Gastrocnemius medialis (tissue), 4 donors: ENCODE measurements at regions not wholly inside any gene's neighbourhood (a gene's known extent, or its start where the extent isn't known, plus 50 kb on each side); places are given as distances from the start of the nearest gene placed in this dataset.
A peak's percentile ranks its signal among the peaks of the same experiment; 100 is the strongest.

Experiments
- CTCF ChIP-seq, 5 experiments: fragments of 450-650 bp in 3 of 5; fragments of 200-600 bp in 2 of 5; sonication (generic) in 2 of 5; IDR thresholded peaks in 4 of 5; conservative IDR thresholded peaks in 1 of 5; 1 replicate in 4 of 5; 2 replicates in 1 of 5; pipeline ENCODE4 v1.5.1; 2016 to 2019; ENCODE audit warnings: antibody characterized with exemption in 5 of 5, mild to moderate bottlenecking in 3 of 5, moderate library complexity in 3 of 5
- POLR2A ChIP-seq, 2 donors: fragments of 450-650 bp; IDR thresholded peaks; one replicate each; pipeline ENCODE4 v1.6.1; 2017; ENCODE audit warnings: antibody characterized with exemption in 2 of 2, mild to moderate bottlenecking in 2 of 2, moderate library complexity in 2 of 2

GRCh38 chr12:111268738-111269572, 99.9 kb downstream of the PHETA1 start:
- TF ChIP-seq CTCF (IDR thresholded peaks at IDR 0.05 in 4 of 5, conservative IDR thresholded peaks at IDR 0.05 in 1 of 5) (peak in 1 of 5 experiments; percentile 12), POLR2A (IDR thresholded peaks at IDR 0.05) (no peak)
